ENCODE measurements at regions not wholly inside any gene's neighbourhood (a gene's known extent, or its start where the extent isn't known, plus 50 kb on each side); places are given as distances from the start of the nearest gene placed in this dataset.

DNA sequence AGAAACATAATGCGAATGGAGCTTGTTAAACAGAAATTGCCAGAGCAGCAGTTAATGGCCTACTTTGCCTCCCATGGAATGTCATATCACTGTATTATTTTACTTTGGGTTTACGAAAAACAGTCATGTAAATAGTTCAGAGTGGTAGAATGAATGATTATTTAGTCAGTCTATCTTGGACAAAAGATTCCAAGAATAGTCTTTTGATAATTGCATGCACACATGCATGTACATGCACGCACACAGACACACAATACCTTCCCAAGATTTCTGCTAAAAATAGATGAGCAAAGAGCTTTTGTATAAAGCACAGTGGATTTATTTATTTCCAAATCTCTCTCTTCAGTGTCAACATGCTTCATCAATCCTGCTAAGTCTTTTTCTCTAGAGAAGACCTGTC is 800.7 kb downstream of the DIPK2A start:
- no peak for TF ChIP-seq CTCF (optimal IDR thresholded peaks at IDR 0.05 in 1 of 3, IDR thresholded peaks at IDR 0.05 in 1 of 3, conservative IDR thresholded peaks at IDR 0.05 in 1 of 3; ENCODE audit: extremely low read depth in 1 of 3, insufficient read depth in 2 of 3, low read length in 3 of 3)
- no peak for TF ChIP-seq EZH2 (IDR thresholded peaks at IDR 0.05; ENCODE audit: low read length)
